NCI-H2227 (cell line): ENCODE measurements at regions not wholly inside any gene's neighbourhood (a gene's known extent, or its start where the extent isn't known, plus 50 kb on each side); places are given as distances from the start of the nearest gene placed in this dataset.

ENCODE experiments used
- DNase-seq: peaks from one replicate; lab custom pipeline; 2025; ENCODE audit not compliant: unreplicated experiment; lab: John Stamatoyannopoulos, UW

GRCh38 chrX:58051346-58051745, 141.1 kb upstream of the ZXDA start:
- DNase-seq, result no peak

- no peak for DNase-seq
Observed at GRCh38 chrX:58044130-58044529, 133.9 kb upstream of the ZXDA start.

GRCh38 chrX:58025979-58026378, 115.7 kb upstream of the ZXDA start:
- peak; percentile 9 for DNase-seq

GRCh38 chrX:57985951-57986350, 75.7 kb upstream of the ZXDA start:
- DNase-seq, result no peak

GRCh38 chrX:57984620-57985019, 74.4 kb upstream of the ZXDA start:
- DNase-seq, result no peak

GRCh38 chrX:57977992-57978391, 67.7 kb upstream of the ZXDA start:
- DNase-seq, result no peak

- peak; percentile 1 for DNase-seq
Observed at GRCh38 chrX:57964975-57965374, 54.7 kb upstream of the ZXDA start.
